IMR-90 (cell line): ENCODE measurements at regions not wholly inside any gene's neighbourhood (a gene's known extent, or its start where the extent isn't known, plus 50 kb on each side); places are given as distances from the start of the nearest gene placed in this dataset.

ENCODE experiments used
- BHLHE40 ChIP-seq: fragments of 150-350 bp; IDR thresholded peaks from 2 replicates; pipeline ENCODE4 v1.6.1; 2016; ENCODE audit warnings: mild to moderate bottlenecking, low read depth, low read length
- MAFK ChIP-seq: IDR thresholded peaks from 2 replicates; pipeline ENCODE4 v1.6.1; 2012; ENCODE audit warnings: low read depth, low read length, improper control_type of control experiment
- MAZ ChIP-seq: IDR thresholded peaks from 2 replicates; pipeline ENCODE4 v1.6.1; 2012; ENCODE audit warnings: low read depth, mild to moderate bottlenecking, low read length, improper control_type of control experiment, moderate library complexity, borderline replicate concordance
- MXI1 ChIP-seq: IDR thresholded peaks from 2 replicates; pipeline ENCODE4 v1.6.1; 2012; ENCODE audit warnings: low read depth, mild to moderate bottlenecking, low read length, moderate library complexity, borderline replicate concordance
- POLR2A ChIP-seq: IDR thresholded peaks from 2 replicates; pipeline ENCODE4 v1.6.1; 2012; ENCODE audit warnings: mild to moderate bottlenecking, low read depth, low read length
- RAD21 ChIP-seq: IDR thresholded peaks from 2 replicates; pipeline ENCODE4 v1.6.1; 2012; ENCODE audit warnings: low read length, improper control_type of control experiment
- RCOR1 ChIP-seq: IDR thresholded peaks from 2 replicates; pipeline ENCODE4 v1.6.1; 2012; ENCODE audit warnings: mild to moderate bottlenecking, low read length, improper control_type of control experiment; ENCODE audit not compliant: insufficient replicate concordance
- RFX5 ChIP-seq: IDR thresholded peaks from 2 replicates; pipeline ENCODE4 v1.8.0; 2012; ENCODE audit warnings: low read depth, mild to moderate bottlenecking, low read length, moderate library complexity
- SMC3 ChIP-seq: fragments of 150-350 bp; IDR thresholded peaks from 2 replicates; pipeline ENCODE4 v1.6.1; 2016; ENCODE audit warnings: low read depth, mild to moderate bottlenecking, antibody characterized with exemption, low read length, moderate library complexity
- TF ChIP-seq, protein P1 (sequence below): conservative IDR thresholded peaks from 2 replicates; pipeline ENCODE4 v1.5.1; 2012; ENCODE audit warnings: mild to moderate bottlenecking, low read depth, low read length, improper control_type of control experiment
- TF ChIP-seq, protein P2 (sequence below): fragments of 150-350 bp; IDR thresholded peaks from 2 replicates; pipeline ENCODE4 v1.6.1; 2017; ENCODE audit warnings: mild to moderate bottlenecking, antibody characterized with exemption, low read length, low read depth
- TF ChIP-seq, protein P3 (sequence below): fragments of 150-350 bp; IDR thresholded peaks from 2 replicates; pipeline ENCODE4 v1.6.1; 2016; ENCODE audit warnings: low read depth, mild to moderate bottlenecking, low read length, moderate library complexity, borderline replicate concordance

DNA sequence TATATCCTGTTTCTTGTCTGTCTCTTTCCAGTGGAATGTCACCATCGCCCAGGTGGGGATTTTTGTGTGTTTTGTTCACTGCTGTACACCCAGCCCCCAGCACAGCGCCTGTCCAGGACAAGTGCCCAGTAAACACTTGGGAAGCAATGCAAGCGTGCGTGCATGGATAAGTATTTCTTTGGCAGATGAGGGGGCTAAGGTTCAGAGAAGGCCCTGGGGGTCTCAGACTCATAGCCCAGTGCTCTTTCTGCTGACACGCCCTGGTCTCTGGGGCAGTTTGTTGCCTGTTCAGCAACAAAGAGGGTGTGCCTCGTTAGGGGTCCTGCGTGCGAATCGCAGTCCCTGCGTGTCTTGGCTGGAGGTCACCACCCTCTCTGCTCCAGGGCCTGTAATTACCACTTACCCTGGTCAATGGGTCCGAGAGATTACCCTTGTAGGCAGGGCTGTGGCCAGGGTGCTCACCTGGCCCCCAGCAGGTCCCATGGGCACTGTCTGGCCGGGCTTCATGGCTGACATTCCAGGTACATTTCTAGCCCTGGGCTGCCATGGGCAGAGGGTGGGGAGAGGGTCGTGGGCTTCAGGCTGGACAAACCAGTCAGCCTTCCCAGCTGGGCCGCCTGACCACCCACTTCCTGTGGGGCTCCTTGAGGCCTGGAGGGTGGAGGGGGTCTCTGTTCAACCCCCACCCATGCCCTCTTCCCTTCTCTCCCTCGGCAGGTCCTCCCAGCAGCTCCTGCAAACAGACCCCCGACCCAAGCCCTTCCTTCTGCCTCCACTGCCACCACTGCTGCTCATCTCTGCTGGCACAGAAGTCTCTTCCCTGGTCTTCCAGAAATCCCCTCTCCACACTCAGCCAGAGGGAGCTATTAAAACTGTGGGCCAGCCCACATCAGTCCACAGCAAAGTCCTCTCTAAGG is 87.1 kb downstream of the CEBPB start:
- TF ChIP-seq, protein P1, sequence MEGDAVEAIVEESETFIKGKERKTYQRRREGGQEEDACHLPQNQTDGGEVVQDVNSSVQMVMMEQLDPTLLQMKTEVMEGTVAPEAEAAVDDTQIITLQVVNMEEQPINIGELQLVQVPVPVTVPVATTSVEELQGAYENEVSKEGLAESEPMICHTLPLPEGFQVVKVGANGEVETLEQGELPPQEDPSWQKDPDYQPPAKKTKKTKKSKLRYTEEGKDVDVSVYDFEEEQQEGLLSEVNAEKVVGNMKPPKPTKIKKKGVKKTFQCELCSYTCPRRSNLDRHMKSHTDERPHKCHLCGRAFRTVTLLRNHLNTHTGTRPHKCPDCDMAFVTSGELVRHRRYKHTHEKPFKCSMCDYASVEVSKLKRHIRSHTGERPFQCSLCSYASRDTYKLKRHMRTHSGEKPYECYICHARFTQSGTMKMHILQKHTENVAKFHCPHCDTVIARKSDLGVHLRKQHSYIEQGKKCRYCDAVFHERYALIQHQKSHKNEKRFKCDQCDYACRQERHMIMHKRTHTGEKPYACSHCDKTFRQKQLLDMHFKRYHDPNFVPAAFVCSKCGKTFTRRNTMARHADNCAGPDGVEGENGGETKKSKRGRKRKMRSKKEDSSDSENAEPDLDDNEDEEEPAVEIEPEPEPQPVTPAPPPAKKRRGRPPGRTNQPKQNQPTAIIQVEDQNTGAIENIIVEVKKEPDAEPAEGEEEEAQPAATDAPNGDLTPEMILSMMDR = no peak
- TF ChIP-seq SMC3 = no peak
- TF ChIP-seq BHLHE40 = no peak
- TF ChIP-seq RAD21 = no peak
- TF ChIP-seq MXI1 = no peak
- TF ChIP-seq, protein P2, sequence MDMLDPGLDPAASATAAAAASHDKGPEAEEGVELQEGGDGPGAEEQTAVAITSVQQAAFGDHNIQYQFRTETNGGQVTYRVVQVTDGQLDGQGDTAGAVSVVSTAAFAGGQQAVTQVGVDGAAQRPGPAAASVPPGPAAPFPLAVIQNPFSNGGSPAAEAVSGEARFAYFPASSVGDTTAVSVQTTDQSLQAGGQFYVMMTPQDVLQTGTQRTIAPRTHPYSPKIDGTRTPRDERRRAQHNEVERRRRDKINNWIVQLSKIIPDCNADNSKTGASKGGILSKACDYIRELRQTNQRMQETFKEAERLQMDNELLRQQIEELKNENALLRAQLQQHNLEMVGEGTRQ = no peak
- no peak for TF ChIP-seq POLR2A
- no peak for TF ChIP-seq RFX5
- TF ChIP-seq, protein P3, sequence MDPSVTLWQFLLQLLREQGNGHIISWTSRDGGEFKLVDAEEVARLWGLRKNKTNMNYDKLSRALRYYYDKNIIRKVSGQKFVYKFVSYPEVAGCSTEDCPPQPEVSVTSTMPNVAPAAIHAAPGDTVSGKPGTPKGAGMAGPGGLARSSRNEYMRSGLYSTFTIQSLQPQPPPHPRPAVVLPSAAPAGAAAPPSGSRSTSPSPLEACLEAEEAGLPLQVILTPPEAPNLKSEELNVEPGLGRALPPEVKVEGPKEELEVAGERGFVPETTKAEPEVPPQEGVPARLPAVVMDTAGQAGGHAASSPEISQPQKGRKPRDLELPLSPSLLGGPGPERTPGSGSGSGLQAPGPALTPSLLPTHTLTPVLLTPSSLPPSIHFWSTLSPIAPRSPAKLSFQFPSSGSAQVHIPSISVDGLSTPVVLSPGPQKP = no peak
- TF ChIP-seq MAZ = no peak
- no peak for TF ChIP-seq RCOR1
- no peak for TF ChIP-seq MAFK
